Activated naive CD4-positive, alpha-beta T cell treated with anti-CD3 and anti-CD28 coated beads for 36 hours (primary cell): ENCODE measurements at regions not wholly inside any gene's neighbourhood (a gene's known extent, or its start where the extent isn't known, plus 50 kb on each side); places are given as distances from the start of the nearest gene placed in this dataset.
A peak's percentile ranks its signal among the peaks of the same experiment; 100 is the strongest.
"Not testable (repeated sequence)": the region's sequence is repeated elsewhere in the genome, so short reads cannot be mapped to it uniquely, and the experiment has no call there.

Experiments
- CTCF ChIA-PET: fragments of 350-600 bp; sonication (Branson Sonifier 250); formaldehyde crosslinking; loops from one replicate; lab custom pipeline; 2021; ENCODE audit warnings: antibody characterized with exemption; lab: Charles Lee
- DNase-seq: peaks from one replicate; pipeline ENCODE4 v3.0.0-alpha.2; 2020
- H3K27ac Mint-ChIP-seq: one replicate; pipeline ENCODE4 v1.8.0; 2021; ENCODE audit warnings: mild to moderate bottlenecking, mixed read lengths
- H3K27me3 Mint-ChIP-seq: one replicate; pipeline ENCODE4 v1.8.0; 2021; ENCODE audit warnings: low read depth, mixed read lengths
- H3K36me3 Mint-ChIP-seq: one replicate; pipeline ENCODE4 v1.8.0; 2021; ENCODE audit warnings: low read depth, mixed read lengths
- H3K4me1 Mint-ChIP-seq: one replicate; pipeline ENCODE4 v1.8.0; 2021; ENCODE audit warnings: low read depth, mixed read lengths
- H3K4me3 Mint-ChIP-seq: one replicate; pipeline ENCODE4 v1.8.0; 2021; ENCODE audit warnings: mild to moderate bottlenecking, moderate library complexity, mixed read lengths
- H3K9me3 Mint-ChIP-seq: one replicate; pipeline ENCODE4 v1.8.0; 2021; ENCODE audit warnings: mixed read lengths
- intact Hi-C: fragments of 100-400 bp; cut with micrococcal nuclease; formaldehyde crosslinking; loops from one replicate; pipeline ENCODE4 v1.15.1; 2023

DNA sequence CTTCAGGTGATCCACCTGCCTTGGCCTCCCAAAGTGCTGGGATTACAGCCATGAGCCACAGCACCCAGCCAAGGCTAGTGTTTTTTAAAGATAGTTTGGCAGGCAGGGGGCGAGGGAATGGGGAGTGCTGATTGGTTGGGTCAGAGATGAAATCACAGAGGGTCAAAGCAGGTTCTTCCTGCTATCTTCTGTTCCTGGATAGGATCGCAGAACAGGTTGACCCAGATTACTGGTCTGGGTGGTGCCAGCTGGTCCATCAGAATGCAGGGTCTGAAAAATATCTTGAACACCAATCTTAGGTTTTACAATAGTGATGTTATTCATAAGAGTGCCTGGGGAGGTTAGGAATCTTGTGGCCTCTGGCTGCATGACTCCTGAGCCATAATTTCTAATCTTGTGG is 272.2 kb downstream of the CD83 start:
- H3K27ac Mint-ChIP-seq, H3K4me3 Mint-ChIP-seq, H3K36me3 Mint-ChIP-seq, H3K27me3 Mint-ChIP-seq, CTCF ChIA-PET, H3K4me1 Mint-ChIP-seq, H3K9me3 Mint-ChIP-seq, DNase-seq: not testable (repeated sequence)
- intact Hi-C loops, result loop anchor here (10.0 kb wide), 2 partner anchors 175 to 275 kb away; no protein-coding TSS in a partner anchor

DNA sequence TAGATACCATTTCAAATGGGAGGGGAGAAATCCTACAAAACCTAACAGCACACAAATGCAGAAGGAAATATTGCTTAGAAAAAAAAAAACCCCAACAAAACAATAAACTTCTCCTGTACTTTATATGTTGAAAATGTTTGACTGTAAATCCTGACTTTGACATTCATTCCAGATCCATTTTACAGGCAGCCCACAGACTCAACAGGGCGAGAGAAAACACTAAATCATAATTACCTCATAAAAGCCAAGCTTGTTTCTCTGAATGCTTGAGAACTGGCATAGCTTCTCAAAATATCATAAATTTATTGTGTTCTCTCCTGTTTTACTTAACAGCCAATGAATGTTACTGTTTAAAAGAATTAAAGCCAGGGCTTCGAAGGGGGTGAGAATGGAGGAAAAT is 273.2 kb downstream of the CD83 start:
- Mint-ChIP-seq H3K4me3 (no peak overlapping the region), H3K36me3 (no peaks in the 10 kb centered on the region), H3K4me1 (peaks cover 7% of the 10 kb centered on the region), H3K27me3 (no peaks in the 10 kb centered on the region), H3K27ac (no peak overlapping the region), H3K9me3 (no peaks in the 10 kb centered on the region)
- intact Hi-C loops, result no loop called here
- CTCF ChIA-PET, result no interaction called here
- no peak for DNase-seq

GRCh38 chr6:14393910-14394309 is 276.3 kb downstream of the CD83 start:
- DNase-seq, result no peak
- no peak overlapping the region for H3K27ac Mint-ChIP-seq
- no peaks in the 10 kb centered on the region for H3K36me3 Mint-ChIP-seq
- CTCF ChIA-PET, result interaction anchor here (0.6 kb wide), 2 partner anchors 53 to 566 kb away, joined by 3 to 4 read pairs; no protein-coding TSS in a partner anchor
- peaks cover 10% of the 10 kb centered on the region for H3K4me1 Mint-ChIP-seq
- intact Hi-C loops, result no loop called here
- H3K27me3 Mint-ChIP-seq, result no peaks in the 10 kb centered on the region
- H3K9me3 Mint-ChIP-seq, result no peaks in the 10 kb centered on the region
- H3K4me3 Mint-ChIP-seq, result no peak overlapping the region

GRCh38 chr6:14396392-14396791 is 278.8 kb downstream of the CD83 start:
- no peaks in the 10 kb centered on the region for H3K27me3 Mint-ChIP-seq
- no peak for DNase-seq
- no peaks in the 10 kb centered on the region for H3K9me3 Mint-ChIP-seq
- CTCF ChIA-PET, result no interaction called here
- H3K36me3 Mint-ChIP-seq, result no peaks in the 10 kb centered on the region
- H3K4me1 Mint-ChIP-seq, result peaks cover 3% of the 10 kb centered on the region
- intact Hi-C loops, result no loop called here
- H3K27ac Mint-ChIP-seq, result no peak overlapping the region
- no peak overlapping the region for H3K4me3 Mint-ChIP-seq

DNA sequence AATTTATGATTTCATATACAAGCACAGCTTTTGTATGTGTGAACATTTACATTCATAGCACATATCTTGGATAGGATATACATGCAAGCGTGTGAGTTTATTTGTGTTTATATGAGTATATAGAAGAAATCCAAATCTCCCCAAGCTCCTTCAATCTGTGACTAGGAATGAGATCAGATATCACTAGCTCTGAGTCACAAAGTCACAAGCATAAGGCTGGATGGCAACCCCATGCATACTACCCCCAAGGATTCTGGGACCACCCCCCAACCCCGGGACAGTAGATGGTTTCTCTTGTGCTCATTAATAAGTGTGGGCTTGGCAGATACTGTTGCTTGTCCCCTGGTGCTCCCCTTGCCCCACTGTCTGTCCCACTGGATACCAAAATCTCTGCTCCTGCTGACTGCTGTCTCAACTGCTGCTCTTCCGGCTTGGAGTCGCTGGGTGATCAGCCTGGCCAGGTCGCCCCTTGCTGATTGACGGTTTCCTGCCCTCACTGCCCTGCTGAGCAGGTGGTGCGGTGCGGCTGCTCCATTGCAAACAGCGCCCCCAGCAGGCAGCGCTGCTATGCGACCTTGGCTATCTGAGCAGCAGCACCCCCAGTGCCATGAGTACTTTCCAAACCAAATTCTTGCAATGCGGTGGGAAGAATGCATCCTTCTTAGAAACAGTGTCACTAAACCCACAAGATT is 279.4 kb downstream of the CD83 start:
- H3K9me3 Mint-ChIP-seq, result no peaks in the 10 kb centered on the region
- H3K27me3 Mint-ChIP-seq, result no peaks in the 10 kb centered on the region
- peaks cover 3% of the 10 kb centered on the region for H3K4me1 Mint-ChIP-seq
- no peaks in the 10 kb centered on the region for H3K36me3 Mint-ChIP-seq
- intact Hi-C loops, result no loop called here
- CTCF ChIA-PET, result interaction anchor here (0.5 kb wide), 1 partner anchor 41 kb away, joined by 3 read pairs; no protein-coding TSS in a partner anchor
- no peak overlapping the region for H3K4me3 Mint-ChIP-seq
- no peak overlapping the region for H3K27ac Mint-ChIP-seq
- peak; percentile 45 for DNase-seq

DNA sequence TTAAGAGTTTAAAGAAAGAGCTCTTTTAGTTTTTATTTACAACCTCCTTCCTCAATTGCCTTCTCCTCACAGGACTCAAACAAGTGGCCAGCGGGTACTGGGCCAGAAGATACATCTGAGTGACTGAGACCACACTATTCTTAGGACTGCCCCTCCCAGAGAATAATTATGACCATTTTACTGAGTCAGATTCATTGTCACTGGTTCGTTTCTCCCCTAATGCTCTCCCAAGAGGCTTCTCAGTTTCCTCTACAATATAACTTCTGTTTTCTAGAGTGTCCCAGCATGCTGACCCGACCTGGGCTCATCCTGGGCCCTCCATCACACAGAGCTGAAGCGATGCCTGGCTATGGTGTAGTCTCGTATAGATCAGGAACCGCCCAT is 279.9 kb downstream of the CD83 start:
- no peaks in the 10 kb centered on the region for H3K27me3 Mint-ChIP-seq
- no peak for DNase-seq
- peaks cover 3% of the 10 kb centered on the region for H3K4me1 Mint-ChIP-seq
- CTCF ChIA-PET, result interaction anchor here (0.5 kb wide), 1 partner anchor 41 kb away, joined by 3 read pairs; no protein-coding TSS in a partner anchor
- no peaks in the 10 kb centered on the region for H3K36me3 Mint-ChIP-seq
- H3K9me3 Mint-ChIP-seq, result no peaks in the 10 kb centered on the region
- intact Hi-C loops, result no loop called here
- H3K4me3 Mint-ChIP-seq, result no peak overlapping the region
- no peak overlapping the region for H3K27ac Mint-ChIP-seq

GRCh38 chr6:14398953-14399352 is 281.4 kb downstream of the CD83 start:
- CTCF ChIA-PET, result interaction anchor here (0.6 kb wide), 1 partner anchor 464 kb away, joined by 5 read pairs; no protein-coding TSS in a partner anchor
- Mint-ChIP-seq H3K9me3 (no peaks in the 10 kb centered on the region), H3K4me1 (peaks cover 3% of the 10 kb centered on the region), H3K4me3 (no peak overlapping the region), H3K36me3 (no peaks in the 10 kb centered on the region), H3K27ac (no peak overlapping the region), H3K27me3 (no peaks in the 10 kb centered on the region)
- no peak for DNase-seq
- intact Hi-C loops, result no loop called here

DNA sequence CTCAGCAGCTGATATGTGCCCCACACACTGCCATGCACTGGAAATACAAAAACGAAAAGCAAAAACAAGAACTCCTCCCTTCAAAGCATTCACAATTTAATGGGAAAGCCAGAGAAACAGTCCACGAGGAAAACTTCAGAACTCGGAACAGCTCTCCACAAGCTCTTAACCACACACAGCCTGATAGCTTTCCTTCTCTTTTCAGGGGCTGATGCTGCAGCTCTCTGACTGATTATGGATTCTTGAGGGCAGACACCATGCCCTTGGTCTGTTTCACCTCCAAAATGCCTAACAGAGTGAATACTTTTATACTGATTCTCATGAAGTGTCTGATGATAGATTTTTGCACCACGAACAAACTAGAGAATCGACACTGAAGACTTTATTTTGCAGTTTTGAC is 282.1 kb downstream of the CD83 start:
- intact Hi-C loops, result no loop called here
- no peaks in the 10 kb centered on the region for H3K9me3 Mint-ChIP-seq
- no peak overlapping the region for H3K4me3 Mint-ChIP-seq
- no peaks in the 10 kb centered on the region for H3K36me3 Mint-ChIP-seq
- H3K27me3 Mint-ChIP-seq, result no peaks in the 10 kb centered on the region
- H3K4me1 Mint-ChIP-seq, result peaks cover 3% of the 10 kb centered on the region
- H3K27ac Mint-ChIP-seq, result no peak overlapping the region
- CTCF ChIA-PET, result interaction anchor here (0.6 kb wide), 2 partner anchors 74 to 463 kb away, joined by 4 to 5 read pairs; no protein-coding TSS in a partner anchor
- DNase-seq, result no peak

- Mint-ChIP-seq H3K36me3 (no peaks in the 10 kb centered on the region), H3K4me3 (no peak overlapping the region), H3K27ac (no peak overlapping the region), H3K27me3 (no peaks in the 10 kb centered on the region), H3K9me3 (no peaks in the 10 kb centered on the region), H3K4me1 (peaks cover 3% of the 10 kb centered on the region)
- CTCF ChIA-PET, result no interaction called here
- no peak for DNase-seq
- intact Hi-C loops, result no loop called here
Observed at GRCh38 chr6:14401246-14401645, 283.7 kb downstream of the CD83 start.

- Mint-ChIP-seq H3K4me1 (no peaks in the 10 kb centered on the region), H3K27ac (no peak overlapping the region), H3K9me3 (no peaks in the 10 kb centered on the region), H3K4me3 (no peak overlapping the region), H3K36me3 (no peaks in the 10 kb centered on the region), H3K27me3 (no peaks in the 10 kb centered on the region)
- CTCF ChIA-PET, result no interaction called here
- intact Hi-C loops, result no loop called here
- DNase-seq, result no peak
Observed at GRCh38 chr6:14406614-14407331, 289.2 kb downstream of the CD83 start.

DNA sequence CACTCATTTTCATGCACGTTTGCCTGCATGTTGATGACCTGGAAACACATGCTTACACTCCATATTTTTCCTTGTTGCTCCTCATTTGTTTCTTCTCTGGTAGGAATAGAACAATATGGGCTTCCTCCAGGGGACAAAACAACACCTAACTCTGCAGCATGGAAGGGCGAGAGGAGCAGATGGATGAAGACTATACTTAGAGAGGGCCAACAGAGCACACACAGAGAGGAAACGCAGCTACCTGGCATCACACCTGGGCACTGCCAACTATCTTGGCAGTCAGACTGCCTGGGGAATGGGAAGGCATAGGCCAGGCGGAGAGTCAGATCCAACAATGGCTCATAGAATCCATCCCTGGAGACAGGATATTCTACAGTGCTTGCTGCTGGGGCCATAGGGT is 290.9 kb downstream of the CD83 start:
- CTCF ChIA-PET, result no interaction called here
- DNase-seq, result no peak
- no peak overlapping the region for H3K27ac Mint-ChIP-seq
- H3K9me3 Mint-ChIP-seq, result no peaks in the 10 kb centered on the region
- intact Hi-C loops, result no loop called here
- H3K4me1 Mint-ChIP-seq, result no peaks in the 10 kb centered on the region
- H3K4me3 Mint-ChIP-seq, result no peak overlapping the region
- no peaks in the 10 kb centered on the region for H3K27me3 Mint-ChIP-seq
- no peaks in the 10 kb centered on the region for H3K36me3 Mint-ChIP-seq

DNA sequence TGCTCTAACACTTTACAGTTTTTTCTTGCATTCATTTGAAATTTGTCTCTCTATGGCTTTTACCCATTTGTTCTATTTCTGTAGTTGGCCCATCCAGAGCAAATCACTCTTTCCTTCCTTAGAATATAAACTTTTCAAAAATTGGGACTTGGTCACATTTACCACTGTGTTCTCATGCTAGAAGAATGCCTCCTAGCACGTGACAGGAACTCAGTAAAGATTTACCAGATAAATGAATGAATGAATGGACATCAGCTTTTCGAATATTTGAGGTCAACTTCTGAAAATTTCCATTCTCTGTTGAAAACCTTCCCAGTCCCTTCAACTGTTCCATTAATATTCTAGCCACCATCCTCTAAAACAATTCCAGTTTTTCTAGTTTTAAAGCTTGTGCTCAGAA is 294.5 kb downstream of the CD83 start:
- intact Hi-C loops, result no loop called here

DNA sequence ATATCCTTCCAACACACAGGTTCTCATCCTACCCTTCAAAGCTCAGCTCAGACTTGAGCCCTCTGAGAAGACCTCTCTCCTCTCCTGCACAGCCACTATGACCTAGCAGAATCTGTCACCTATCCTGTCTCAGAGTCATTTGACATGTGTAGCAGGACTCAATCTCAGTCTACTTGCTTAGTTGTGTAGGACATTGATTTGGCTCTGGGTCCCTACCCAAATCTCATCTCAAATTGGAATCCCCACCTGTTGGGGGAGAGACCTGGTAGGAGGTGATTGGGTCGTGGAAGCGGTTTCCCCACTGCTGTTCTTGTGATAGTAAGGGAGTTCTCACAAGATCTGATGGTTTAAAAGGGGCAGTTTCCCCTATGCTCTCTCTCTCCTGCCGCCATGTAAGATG is 297.9 kb downstream of the CD83 start:
- intact Hi-C loops, result no loop called here
- no peaks in the 10 kb centered on the region for H3K27me3 Mint-ChIP-seq
- no peaks in the 10 kb centered on the region for H3K36me3 Mint-ChIP-seq
- H3K27ac Mint-ChIP-seq, result no peak overlapping the region
- peaks cover 2% of the 10 kb centered on the region for H3K9me3 Mint-ChIP-seq
- H3K4me1 Mint-ChIP-seq, result no peaks in the 10 kb centered on the region
- CTCF ChIA-PET, result no interaction called here
- no peak for DNase-seq
- H3K4me3 Mint-ChIP-seq, result no peak overlapping the region

More for the DNA sequence above, 294.5 kb downstream of the CD83 start:
- Mint-ChIP-seq H3K4me3 (no peak overlapping the region), H3K27ac (no peak overlapping the region), H3K27me3 (no peaks in the 10 kb centered on the region), H3K4me1 (no peaks in the 10 kb centered on the region), H3K36me3 (no peaks in the 10 kb centered on the region), H3K9me3 (peaks cover 2% of the 10 kb centered on the region)
- DNase-seq, result no peak
- CTCF ChIA-PET, result no interaction called here
